Pancreas (tissue), 10 donors: ENCODE measurements at regions not wholly inside any gene's neighbourhood (a gene's known extent, or its start where the extent isn't known, plus 50 kb on each side); places are given as distances from the start of the nearest gene placed in this dataset.

Source experiments
- ATAC-seq, 4 donors: fragments of 200-7000 bp; cut with Tn5 transposase; one replicate each; pipeline versions ENCODE4 v1.8.0 to v1.9.1; 2020; ENCODE audit warnings: mild to moderate bottlenecking in 4 of 4, moderate library complexity in 4 of 4
- DNase-seq, 6 donors: peaks; one replicate each; pipeline ENCODE4 v3.0.0-alpha.2; 2020
- FAIRE-seq: peaks from 2 replicates; lab custom pipeline; 2012; peaks lifted over from hg19 to GRCh38; lab: Jason Lieb, UNC
- H3K27ac ChIP-seq, 4 donors: fragments of 200-600 bp; sonication (generic); 1 replicate in 3 of 4; 2 replicates in 1 of 4; pipeline versions ENCODE4 v1.5.0 to v1.8.0; 2020
- H3K27me3 ChIP-seq, 4 donors: fragments of 200-600 bp; one replicate each; pipeline ENCODE4 v1.8.0; 2021
- H3K36me3 ChIP-seq, 3 donors: fragments of 200-600 bp; sonication (generic) in 1 of 3; one replicate each; pipeline versions ENCODE4 v1.5.0 to v1.8.0; 2020 to 2021
- H3K4me1 ChIP-seq, 3 donors: fragments of 200-600 bp; one replicate each; pipeline ENCODE4 v1.8.0; 2021
- H3K4me3 ChIP-seq, 4 donors: fragments of 200-600 bp; sonication (generic) in 2 of 4; one replicate each; pipeline versions ENCODE4 v1.5.0 to v1.8.0; 2020 to 2021
- H3K9me3 ChIP-seq, 4 donors: fragments of 200-600 bp; one replicate each; pipeline ENCODE4 v1.8.0; 2021
- WGBS, 2 donors: extraction: QIAGEN DNeasy Blood & Tissue Kit; methylation state at CpG; one replicate each; pipeline ENCODE4 v1.1.7; 2013; 5-methylcytosine and 5-hydroxymethylcytosine counted together
- intact Hi-C, 3 donors: fragments of 100-400 bp; cut with DNase I; formaldehyde crosslinking; loops; one replicate each; pipeline versions ENCODE4 v1.11.1 to v1.14.2; 2022
- TF ChIP-seq, protein P1 (sequence below), 4 donors: fragments of 200-600 bp; sonication (generic) in 3 of 4; IDR thresholded peaks; one replicate each; pipeline versions ENCODE4 v1.5.0 to v1.8.0; 2021; ENCODE audit warnings: antibody characterized with exemption in 4 of 4
- donor health status: healthy with polysubstance abuse.
- donor health status: DM: no; HTN: no; CAD: no; lungs with moderate emphysema.
- donor health status: DM: no; HTN: no; CAD: no.
- donor health status: control.
- donor health status: control.
- donor health status: Bipolar disorder and iron deficiency.
- donor health status: DM: yes; HTN: yes; CAD: no.
- donor health status: DM: no; HTN: no; CAD: no.
- donor health status: DM: no; HTN: no; CAD: no.
- donor health status: DM: yes; HTN: yes; CAD: no.

GRCh38 chr5:82655078-82655477 lies 376.9 kb upstream of the RPS23 start:
- WGBS, 2 donors = 68 to 70% methylated on average over 7 of the region's 7 CpGs
- Histone ChIP-seq H3K27me3 (no peaks in the 10 kb centered on the region), H3K4me3 (no peak overlapping the region), H3K9me3 (no peaks in the 10 kb centered on the region), H3K27ac (no peak overlapping the region), H3K4me1 (no peaks in the 10 kb centered on the region), H3K36me3 (no peaks in the 10 kb centered on the region)
- DNase-seq = no peak
- no peak for FAIRE-seq
- TF ChIP-seq, protein P1, sequence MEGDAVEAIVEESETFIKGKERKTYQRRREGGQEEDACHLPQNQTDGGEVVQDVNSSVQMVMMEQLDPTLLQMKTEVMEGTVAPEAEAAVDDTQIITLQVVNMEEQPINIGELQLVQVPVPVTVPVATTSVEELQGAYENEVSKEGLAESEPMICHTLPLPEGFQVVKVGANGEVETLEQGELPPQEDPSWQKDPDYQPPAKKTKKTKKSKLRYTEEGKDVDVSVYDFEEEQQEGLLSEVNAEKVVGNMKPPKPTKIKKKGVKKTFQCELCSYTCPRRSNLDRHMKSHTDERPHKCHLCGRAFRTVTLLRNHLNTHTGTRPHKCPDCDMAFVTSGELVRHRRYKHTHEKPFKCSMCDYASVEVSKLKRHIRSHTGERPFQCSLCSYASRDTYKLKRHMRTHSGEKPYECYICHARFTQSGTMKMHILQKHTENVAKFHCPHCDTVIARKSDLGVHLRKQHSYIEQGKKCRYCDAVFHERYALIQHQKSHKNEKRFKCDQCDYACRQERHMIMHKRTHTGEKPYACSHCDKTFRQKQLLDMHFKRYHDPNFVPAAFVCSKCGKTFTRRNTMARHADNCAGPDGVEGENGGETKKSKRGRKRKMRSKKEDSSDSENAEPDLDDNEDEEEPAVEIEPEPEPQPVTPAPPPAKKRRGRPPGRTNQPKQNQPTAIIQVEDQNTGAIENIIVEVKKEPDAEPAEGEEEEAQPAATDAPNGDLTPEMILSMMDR (IDR thresholded peaks at IDR 0.05) = no peak
- ATAC-seq = no peak
- intact Hi-C loops = no loop called here

DNA sequence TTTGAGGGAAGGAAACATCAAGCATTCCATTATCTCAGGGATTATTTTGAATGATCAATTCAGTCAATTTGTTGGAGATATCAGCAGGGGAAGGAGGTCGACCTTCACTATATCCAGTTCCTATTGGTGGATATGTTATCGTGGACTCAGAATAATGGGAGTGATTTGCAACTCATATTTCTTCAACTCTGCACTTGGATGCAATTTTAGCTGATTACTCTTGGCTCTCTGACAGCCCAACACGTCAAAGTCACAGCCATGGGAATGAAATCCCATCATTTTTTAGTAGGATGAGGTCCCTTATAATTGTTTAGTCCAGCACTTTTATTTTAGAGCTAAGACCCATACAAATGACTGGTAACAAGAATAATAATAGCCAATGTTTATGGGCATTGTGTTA lies 371.8 kb upstream of the RPS23 start:
- Histone ChIP-seq H3K9me3 (no peaks in the 10 kb centered on the region), H3K27me3 (no peaks in the 10 kb centered on the region), H3K4me1 (no peaks in the 10 kb centered on the region), H3K27ac (no peak overlapping the region), H3K4me3 (no peak overlapping the region), H3K36me3 (no peaks in the 10 kb centered on the region)
- intact Hi-C loops = no loop called here
- DNase-seq = no peak
- no peak for ATAC-seq
- TF ChIP-seq, protein P1 (IDR thresholded peaks at IDR 0.05) = no peak
- no peak for FAIRE-seq
- 50 to 65% methylated on average over 3 of the region's 3 CpGs for WGBS, 2 donors

- no peak for FAIRE-seq
- intact Hi-C loops = no loop called here
Measured at GRCh38 chr5:82644766-82645165, 366.6 kb upstream of the RPS23 start.

DNA sequence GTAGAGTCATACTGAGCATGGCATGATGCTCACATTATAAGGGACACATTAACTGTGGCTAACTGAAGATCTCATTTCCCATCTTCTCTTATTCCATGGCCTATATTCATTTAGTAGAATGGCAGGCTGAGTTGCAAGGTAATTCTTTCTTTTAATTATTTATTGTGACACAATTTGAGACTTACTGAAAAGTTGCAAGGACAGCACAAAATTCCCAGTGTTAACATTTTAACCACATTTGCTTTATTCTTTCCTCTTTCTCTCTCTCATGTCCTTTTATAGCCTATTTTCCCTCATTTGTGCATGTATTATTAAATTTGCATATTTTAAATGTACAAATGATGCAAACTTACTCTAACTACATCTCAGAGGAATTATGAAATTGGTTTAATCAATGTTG lies 366.1 kb upstream of the RPS23 start:
- no peaks in the 10 kb centered on the region for H3K27me3 ChIP-seq
- no peaks in the 10 kb centered on the region for H3K36me3 ChIP-seq
- H3K9me3 ChIP-seq = no peaks in the 10 kb centered on the region
- no peak for FAIRE-seq
- TF ChIP-seq, protein P1 (IDR thresholded peaks at IDR 0.05) = no peak
- no peak for ATAC-seq
- peaks cover 0 to 2% (median 0%) of the 10 kb centered on the region in 3 donors for H3K4me1 ChIP-seq
- DNase-seq = no peak
- H3K4me3 ChIP-seq = no peak overlapping the region
- H3K27ac ChIP-seq = no peak overlapping the region
- intact Hi-C loops = no loop called here

More at GRCh38 chr5:82644766-82645165, 366.6 kb upstream of the RPS23 start:
- DNase-seq (no peak), ATAC-seq (no peak)
- 79 to 86% methylated on average over 4 of the region's 4 CpGs for WGBS, 2 donors
- Histone ChIP-seq H3K9me3 (no peaks in the 10 kb centered on the region), H3K4me3 (no peak overlapping the region), H3K4me1 (no peaks in the 10 kb centered on the region), H3K36me3 (no peaks in the 10 kb centered on the region), H3K27me3 (no peaks in the 10 kb centered on the region), H3K27ac (no peak overlapping the region)
- TF ChIP-seq, protein P1 (IDR thresholded peaks at IDR 0.05) = no peak

- 66 to 70% methylated on average over 3 of the region's 3 CpGs for WGBS, 2 donors
- no peak for DNase-seq
Measured at GRCh38 chr5:82642313-82642712, 364.2 kb upstream of the RPS23 start.

More at GRCh38 chr5:82642313-82642712, 364.2 kb upstream of the RPS23 start:
- Histone ChIP-seq H3K4me1 (peaks cover 0 to 3% (median 0%) of the 10 kb centered on the region in 3 donors), H3K27ac (no peak overlapping the region), H3K36me3 (no peaks in the 10 kb centered on the region), H3K9me3 (no peaks in the 10 kb centered on the region), H3K4me3 (no peak overlapping the region), H3K27me3 (no peaks in the 10 kb centered on the region)
- TF ChIP-seq, protein P1 (IDR thresholded peaks at IDR 0.05) = no peak
- FAIRE-seq (no peak), ATAC-seq (no peak)
- intact Hi-C loops = no loop called here
